ENCODE measurements at regions not wholly inside any gene's neighbourhood (a gene's known extent, or its start where the extent isn't known, plus 50 kb on each side); places are given as distances from the start of the nearest gene placed in this dataset.

DNA sequence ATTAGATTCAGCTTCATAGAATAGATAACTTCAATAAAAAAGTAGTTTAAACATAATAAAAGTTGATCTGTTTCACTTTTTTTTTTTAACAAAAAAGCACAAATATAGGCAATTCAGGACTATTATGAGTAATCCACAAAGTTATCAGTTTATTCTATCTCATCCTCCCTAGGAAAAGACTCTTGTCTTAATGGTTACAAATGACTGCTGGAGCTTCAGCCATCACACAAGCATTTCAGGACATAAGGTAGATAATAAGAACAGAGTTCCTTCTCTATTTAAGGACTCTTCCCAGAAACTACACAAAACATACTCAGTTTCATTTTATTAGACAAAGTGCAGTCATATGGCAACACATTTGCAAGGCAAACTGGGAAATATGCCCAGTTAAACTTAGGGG, 357.6 kb upstream of the SETBP1 start:
- H3K36me3 ChIP-seq (ENCODE audit: control insufficient read depth, insufficient read depth, low read length): no peaks in the 10 kb centered on the region
- no peaks in the 10 kb centered on the region for H3K79me2 ChIP-seq (ENCODE audit: control insufficient read depth, insufficient read depth, low read length)
- no peaks in the 10 kb centered on the region for H4K20me1 ChIP-seq (ENCODE audit: control insufficient read depth, extremely low read depth, insufficient read depth, low read length)
- no peaks in the 10 kb centered on the region for H3K9me3 ChIP-seq (ENCODE audit: control insufficient read depth, insufficient read depth, low read depth, low read length)
- peak in 1 of 2 donors; percentile 32 for DNase-seq (ENCODE audit: low read depth in 2 of 2)
- no peak for TF ChIP-seq EZH2 (IDR thresholded peaks at IDR 0.05; ENCODE audit: low read length, missing control alignments)
- TF ChIP-seq, protein P1, sequence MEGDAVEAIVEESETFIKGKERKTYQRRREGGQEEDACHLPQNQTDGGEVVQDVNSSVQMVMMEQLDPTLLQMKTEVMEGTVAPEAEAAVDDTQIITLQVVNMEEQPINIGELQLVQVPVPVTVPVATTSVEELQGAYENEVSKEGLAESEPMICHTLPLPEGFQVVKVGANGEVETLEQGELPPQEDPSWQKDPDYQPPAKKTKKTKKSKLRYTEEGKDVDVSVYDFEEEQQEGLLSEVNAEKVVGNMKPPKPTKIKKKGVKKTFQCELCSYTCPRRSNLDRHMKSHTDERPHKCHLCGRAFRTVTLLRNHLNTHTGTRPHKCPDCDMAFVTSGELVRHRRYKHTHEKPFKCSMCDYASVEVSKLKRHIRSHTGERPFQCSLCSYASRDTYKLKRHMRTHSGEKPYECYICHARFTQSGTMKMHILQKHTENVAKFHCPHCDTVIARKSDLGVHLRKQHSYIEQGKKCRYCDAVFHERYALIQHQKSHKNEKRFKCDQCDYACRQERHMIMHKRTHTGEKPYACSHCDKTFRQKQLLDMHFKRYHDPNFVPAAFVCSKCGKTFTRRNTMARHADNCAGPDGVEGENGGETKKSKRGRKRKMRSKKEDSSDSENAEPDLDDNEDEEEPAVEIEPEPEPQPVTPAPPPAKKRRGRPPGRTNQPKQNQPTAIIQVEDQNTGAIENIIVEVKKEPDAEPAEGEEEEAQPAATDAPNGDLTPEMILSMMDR (conservative IDR thresholded peaks at IDR 0.05 in 1 of 2, IDR thresholded peaks at IDR 0.05 in 1 of 2; ENCODE audit: low read depth in 1 of 2, low read length in 2 of 2): no peak
- no peak overlapping the region for H2AFZ ChIP-seq (ENCODE audit: low read length)
- H3K4me3 ChIP-seq (replicated peaks in 1 of 4; ENCODE audit: control extremely low read depth in 1 of 4, insufficient read depth in 1 of 4, low read depth in 3 of 4, low read length in 4 of 4): no peak overlapping the region
- no peak overlapping the region for H3K4me2 ChIP-seq (ENCODE audit: extremely low read depth, insufficient read depth, low read length)
- H3K4me1 ChIP-seq (ENCODE audit: control insufficient read depth, extremely low read depth, insufficient read depth, low read length): no peaks in the 10 kb centered on the region
- no peak overlapping the region for H3K27ac ChIP-seq (ENCODE audit: insufficient read depth, low read length)
- no peak overlapping the region for H3K9ac ChIP-seq (ENCODE audit: insufficient read depth, low read length)
- H3K27me3 ChIP-seq (ENCODE audit: control insufficient read depth, insufficient read depth, low read length): no peaks in the 10 kb centered on the region

DNA sequence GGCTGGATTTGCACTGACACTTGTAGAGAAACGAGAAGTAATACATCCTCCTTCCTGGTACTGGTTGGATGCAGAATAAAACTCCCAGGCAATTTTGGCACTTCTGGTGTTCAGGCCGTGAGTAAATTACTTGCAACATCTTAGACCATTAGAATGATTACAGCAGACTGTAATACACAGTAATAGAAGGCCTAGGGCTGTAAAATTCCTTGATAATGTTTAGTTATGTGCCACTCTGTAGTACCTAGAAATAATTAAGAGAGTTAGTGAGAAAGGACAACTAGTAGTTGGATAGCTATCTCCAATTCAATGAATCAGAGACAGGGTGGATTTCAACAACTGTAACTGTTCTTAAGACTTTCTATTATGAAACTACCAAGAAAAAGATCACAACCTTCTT, 356.3 kb upstream of the SETBP1 start:
- Histone ChIP-seq H2AFZ (ENCODE audit: low read length) (no peak overlapping the region), H3K9ac (ENCODE audit: insufficient read depth, low read length) (no peak overlapping the region), H4K20me1 (ENCODE audit: control insufficient read depth, extremely low read depth, insufficient read depth, low read length) (no peaks in the 10 kb centered on the region), H3K79me2 (ENCODE audit: control insufficient read depth, insufficient read depth, low read length) (no peaks in the 10 kb centered on the region), H3K4me1 (ENCODE audit: control insufficient read depth, extremely low read depth, insufficient read depth, low read length) (no peaks in the 10 kb centered on the region), H3K27me3 (ENCODE audit: control insufficient read depth, insufficient read depth, low read length) (no peaks in the 10 kb centered on the region), H3K9me3 (ENCODE audit: control insufficient read depth, insufficient read depth, low read depth, low read length) (no peaks in the 10 kb centered on the region), H3K36me3 (ENCODE audit: control insufficient read depth, insufficient read depth, low read length) (no peaks in the 10 kb centered on the region), H3K4me3 (replicated peaks in 1 of 4; ENCODE audit: control extremely low read depth in 1 of 4, insufficient read depth in 1 of 4, low read depth in 3 of 4, low read length in 4 of 4) (no peak overlapping the region), H3K4me2 (ENCODE audit: extremely low read depth, insufficient read depth, low read length) (no peak overlapping the region), H3K27ac (ENCODE audit: insufficient read depth, low read length) (no peak overlapping the region)
- DNase-seq (ENCODE audit: low read depth in 2 of 2): no peak
- no peak for TF ChIP-seq EZH2 (IDR thresholded peaks at IDR 0.05; ENCODE audit: low read length, missing control alignments)
- TF ChIP-seq, protein P1 (conservative IDR thresholded peaks at IDR 0.05 in 1 of 2, IDR thresholded peaks at IDR 0.05 in 1 of 2; ENCODE audit: low read depth in 1 of 2, low read length in 2 of 2): no peak

DNA sequence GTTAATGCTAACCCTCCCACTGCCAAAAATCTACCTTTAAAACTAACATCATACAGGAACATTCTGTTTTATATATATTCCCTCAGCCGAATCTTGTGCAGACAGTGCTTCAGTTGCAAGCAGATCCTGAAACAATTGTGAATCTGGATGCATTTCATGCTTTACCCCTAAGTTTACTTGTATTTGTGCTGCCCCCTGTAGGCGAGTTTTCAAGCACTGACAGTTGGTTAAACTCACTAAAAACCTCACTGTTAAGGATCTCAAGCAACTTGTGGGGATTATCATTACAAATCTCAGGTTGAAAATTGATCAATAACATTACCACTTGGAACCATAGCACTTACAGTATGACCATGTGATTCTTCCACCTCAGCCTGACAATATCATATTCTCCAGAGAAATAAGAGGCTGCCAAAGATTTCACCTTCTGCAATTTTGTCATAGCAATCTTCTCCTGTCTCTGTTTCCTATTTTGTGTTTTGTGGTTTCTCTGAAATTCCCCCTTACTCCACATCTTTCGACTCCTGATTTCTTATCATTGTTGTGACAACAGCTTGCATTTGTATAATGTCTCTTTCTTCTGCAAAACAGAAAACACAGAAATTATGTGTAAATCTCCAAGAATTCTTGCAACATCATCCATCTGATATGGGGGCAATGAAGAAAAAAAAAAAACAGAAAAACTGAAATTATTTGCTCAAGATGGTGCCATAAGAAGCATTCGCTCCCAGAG, 354.6 kb upstream of the SETBP1 start:
- H3K27me3 ChIP-seq (ENCODE audit: control insufficient read depth, insufficient read depth, low read length): no peaks in the 10 kb centered on the region
- H3K9ac ChIP-seq (ENCODE audit: insufficient read depth, low read length): no peak overlapping the region
- no peaks in the 10 kb centered on the region for H3K36me3 ChIP-seq (ENCODE audit: control insufficient read depth, insufficient read depth, low read length)
- no peaks in the 10 kb centered on the region for H3K4me1 ChIP-seq (ENCODE audit: control insufficient read depth, extremely low read depth, insufficient read depth, low read length)
- no peak overlapping the region for H3K27ac ChIP-seq (ENCODE audit: insufficient read depth, low read length)
- no peak overlapping the region for H2AFZ ChIP-seq (ENCODE audit: low read length)
- TF ChIP-seq EZH2 (IDR thresholded peaks at IDR 0.05; ENCODE audit: low read length, missing control alignments): no peak
- TF ChIP-seq, protein P1 (conservative IDR thresholded peaks at IDR 0.05 in 1 of 2, IDR thresholded peaks at IDR 0.05 in 1 of 2; ENCODE audit: low read depth in 1 of 2, low read length in 2 of 2): peak; percentile 55 to 66
- no peaks in the 10 kb centered on the region for H3K79me2 ChIP-seq (ENCODE audit: control insufficient read depth, insufficient read depth, low read length)
- no peak overlapping the region for H3K4me3 ChIP-seq (replicated peaks in 1 of 4; ENCODE audit: control extremely low read depth in 1 of 4, insufficient read depth in 1 of 4, low read depth in 3 of 4, low read length in 4 of 4)
- no peaks in the 10 kb centered on the region for H4K20me1 ChIP-seq (ENCODE audit: control insufficient read depth, extremely low read depth, insufficient read depth, low read length)
- peak; percentile 67 to 86 for DNase-seq (ENCODE audit: low read depth in 2 of 2)
- no peaks in the 10 kb centered on the region for H3K9me3 ChIP-seq (ENCODE audit: control insufficient read depth, insufficient read depth, low read depth, low read length)
- H3K4me2 ChIP-seq (ENCODE audit: extremely low read depth, insufficient read depth, low read length): no peak overlapping the region
